ENCODE measurements at regions not wholly inside any gene's neighbourhood (a gene's known extent, or its start where the extent isn't known, plus 50 kb on each side); places are given as distances from the start of the nearest gene placed in this dataset.
"Not testable (repeated sequence)": the region's sequence is repeated elsewhere in the genome, so short reads cannot be mapped to it uniquely, and the experiment has no call there.

GRCh38 chr3:53441-53840, 143.1 kb upstream of the CHL1 start:
- H3K36me3 Mint-ChIP-seq (ENCODE audit: low read depth); CTCF ChIA-PET; intact Hi-C loops (cut with micrococcal nuclease); H3K27ac Mint-ChIP-seq; H3K4me3 Mint-ChIP-seq; DNase-seq; H3K9me3 Mint-ChIP-seq; H3K4me1 Mint-ChIP-seq (ENCODE audit: low read depth): not testable (repeated sequence)
- peaks cover 10% of the 10 kb centered on the region for H3K27me3 Mint-ChIP-seq (ENCODE audit: low read depth)

GRCh38 chr3:54240-54639, 142.3 kb upstream of the CHL1 start:
- no peaks in the 10 kb centered on the region for H3K9me3 Mint-ChIP-seq
- no peak overlapping the region for H3K27ac Mint-ChIP-seq
- no peak for DNase-seq
- H3K27me3 Mint-ChIP-seq (ENCODE audit: low read depth): peaks cover 6% of the 10 kb centered on the region
- H3K4me1 Mint-ChIP-seq (ENCODE audit: low read depth): no peaks in the 10 kb centered on the region
- H3K4me3 Mint-ChIP-seq: no peak overlapping the region
- CTCF ChIA-PET: no interaction called here
- no peaks in the 10 kb centered on the region for H3K36me3 Mint-ChIP-seq (ENCODE audit: low read depth)
- intact Hi-C loops (cut with micrococcal nuclease): no loop called here

DNA sequence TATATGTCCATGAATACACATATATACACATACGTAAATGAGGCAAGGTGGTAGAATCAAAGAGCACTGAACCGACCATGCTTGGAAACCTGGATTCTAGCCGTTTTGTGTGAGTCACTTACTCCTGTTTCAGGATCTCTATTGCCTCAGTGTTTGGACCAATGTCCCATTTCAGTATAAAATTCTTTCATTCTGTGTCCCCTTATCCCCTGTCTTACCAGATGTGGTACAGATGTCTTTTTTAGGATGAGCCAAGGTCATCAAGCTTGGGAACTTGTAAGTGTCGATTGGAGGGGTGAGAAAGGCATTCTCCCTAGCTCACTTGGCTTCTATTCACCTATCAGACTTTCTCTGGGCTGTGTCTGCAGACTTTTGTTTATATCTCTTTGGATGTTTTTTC, 139.9 kb upstream of the CHL1 start:
- no peak overlapping the region for H3K4me3 Mint-ChIP-seq
- no peaks in the 10 kb centered on the region for H3K9me3 Mint-ChIP-seq
- H3K27ac Mint-ChIP-seq: no peak overlapping the region
- intact Hi-C loops (cut with micrococcal nuclease): no loop called here
- CTCF ChIA-PET: no interaction called here
- H3K36me3 Mint-ChIP-seq (ENCODE audit: low read depth): no peaks in the 10 kb centered on the region
- no peaks in the 10 kb centered on the region for H3K4me1 Mint-ChIP-seq (ENCODE audit: low read depth)
- H3K27me3 Mint-ChIP-seq (ENCODE audit: low read depth): peaks cover 17% of the 10 kb centered on the region
- no peak for DNase-seq

DNA sequence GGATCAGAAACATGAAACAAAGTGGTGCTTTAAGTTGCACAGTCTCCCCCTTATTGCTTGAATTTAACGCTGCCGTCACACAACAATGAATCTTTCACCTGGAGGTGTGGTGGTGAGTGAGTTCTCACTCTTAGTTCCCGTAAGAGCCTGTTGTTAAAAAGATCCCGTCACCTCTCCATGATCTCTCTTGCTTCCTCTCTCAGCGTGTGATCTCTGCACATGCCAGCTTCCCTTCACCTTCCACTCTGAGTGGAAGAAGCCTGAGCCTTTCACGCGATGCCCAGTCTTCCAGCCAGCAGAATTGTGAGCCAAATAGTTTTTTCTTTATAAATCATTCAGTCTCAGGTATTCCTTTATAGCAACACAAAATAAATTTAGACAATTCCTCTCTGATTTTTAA, 136.7 kb upstream of the CHL1 start:
- Mint-ChIP-seq H3K27me3 (ENCODE audit: low read depth) (peaks cover 26% of the 10 kb centered on the region), H3K36me3 (ENCODE audit: low read depth) (no peaks in the 10 kb centered on the region), H3K9me3 (no peaks in the 10 kb centered on the region), H3K27ac (no peak overlapping the region), H3K4me1 (ENCODE audit: low read depth) (no peaks in the 10 kb centered on the region), H3K4me3 (no peak overlapping the region)
- no peak for DNase-seq
- CTCF ChIA-PET: no interaction called here
- intact Hi-C loops (cut with micrococcal nuclease): no loop called here

DNA sequence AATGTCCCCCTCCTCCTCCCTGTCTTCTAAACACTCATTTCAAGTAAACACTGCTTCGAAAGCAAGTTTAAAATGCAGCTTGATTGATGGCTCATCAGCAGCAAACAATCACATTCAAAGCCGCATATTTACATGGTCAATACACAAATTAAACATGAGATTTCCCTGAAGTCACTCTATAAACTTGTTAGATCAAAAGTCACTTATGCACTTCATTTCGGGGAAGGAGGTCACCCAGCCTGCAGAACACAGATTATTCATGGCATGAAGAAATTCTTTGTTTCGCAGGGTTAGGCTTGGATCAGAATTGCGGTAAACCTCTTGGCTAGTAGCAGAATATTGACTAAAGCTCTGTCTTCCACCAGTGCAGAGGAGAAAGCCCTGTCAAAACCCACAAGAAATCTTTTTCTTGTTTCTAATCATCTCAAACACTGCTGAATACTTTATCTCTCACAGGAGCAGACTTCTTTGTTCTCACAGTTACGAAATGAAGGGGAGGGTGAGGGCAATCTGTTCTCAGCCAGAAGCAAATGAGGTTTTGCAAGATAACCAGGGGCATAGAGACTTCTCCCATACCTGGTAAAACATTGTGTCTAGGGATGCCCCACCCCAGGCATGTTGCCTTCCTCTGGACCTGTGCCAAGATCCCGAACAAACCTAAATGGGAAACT, 133.3 kb upstream of the CHL1 start:
- Mint-ChIP-seq H3K4me1 (ENCODE audit: low read depth) (no peaks in the 10 kb centered on the region), H3K27ac (no peak overlapping the region), H3K9me3 (no peaks in the 10 kb centered on the region), H3K36me3 (ENCODE audit: low read depth) (no peaks in the 10 kb centered on the region), H3K4me3 (no peak overlapping the region), H3K27me3 (ENCODE audit: low read depth) (peaks cover 27% of the 10 kb centered on the region)
- no peak for DNase-seq
- CTCF ChIA-PET: no interaction called here
- intact Hi-C loops (cut with micrococcal nuclease): no loop called here

GRCh38 chr3:69690-70089, 126.9 kb upstream of the CHL1 start:
- Mint-ChIP-seq H3K9me3 (no peaks in the 10 kb centered on the region), H3K4me3 (no peak overlapping the region), H3K27ac (no peak overlapping the region), H3K4me1 (ENCODE audit: low read depth) (no peaks in the 10 kb centered on the region), H3K36me3 (ENCODE audit: low read depth) (no peaks in the 10 kb centered on the region), H3K27me3 (ENCODE audit: low read depth) (peaks cover 8% of the 10 kb centered on the region)
- intact Hi-C loops (cut with micrococcal nuclease): no loop called here
- DNase-seq: no peak
- CTCF ChIA-PET: no interaction called here

DNA sequence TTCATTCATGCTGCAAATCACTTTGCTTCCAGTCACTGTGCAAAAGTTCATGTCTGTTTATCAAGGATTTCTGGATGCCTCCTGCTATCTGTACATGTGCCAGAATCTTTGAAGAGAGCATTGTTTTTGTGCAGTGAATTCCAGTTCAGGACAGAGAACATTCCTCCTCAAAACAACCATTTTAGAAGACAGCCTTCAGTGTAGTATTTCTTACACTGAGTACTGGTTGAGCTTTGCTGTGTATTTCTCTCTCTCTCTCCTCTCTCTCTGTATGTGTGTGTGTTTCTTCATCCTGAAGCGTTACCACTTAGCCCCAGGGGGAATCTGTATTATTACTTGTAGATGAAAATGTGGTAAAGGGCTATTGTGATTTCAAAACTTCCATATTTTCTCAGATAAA, 123.8 kb upstream of the CHL1 start:
- CTCF ChIA-PET: no interaction called here
- no peak for DNase-seq
- H3K4me3 Mint-ChIP-seq: no peak overlapping the region
- H3K27ac Mint-ChIP-seq: no peak overlapping the region
- no peaks in the 10 kb centered on the region for H3K9me3 Mint-ChIP-seq
- no peaks in the 10 kb centered on the region for H3K4me1 Mint-ChIP-seq (ENCODE audit: low read depth)
- intact Hi-C loops (cut with micrococcal nuclease): no loop called here
- peaks cover 10% of the 10 kb centered on the region for H3K27me3 Mint-ChIP-seq (ENCODE audit: low read depth)
- H3K36me3 Mint-ChIP-seq (ENCODE audit: low read depth): no peaks in the 10 kb centered on the region

DNA sequence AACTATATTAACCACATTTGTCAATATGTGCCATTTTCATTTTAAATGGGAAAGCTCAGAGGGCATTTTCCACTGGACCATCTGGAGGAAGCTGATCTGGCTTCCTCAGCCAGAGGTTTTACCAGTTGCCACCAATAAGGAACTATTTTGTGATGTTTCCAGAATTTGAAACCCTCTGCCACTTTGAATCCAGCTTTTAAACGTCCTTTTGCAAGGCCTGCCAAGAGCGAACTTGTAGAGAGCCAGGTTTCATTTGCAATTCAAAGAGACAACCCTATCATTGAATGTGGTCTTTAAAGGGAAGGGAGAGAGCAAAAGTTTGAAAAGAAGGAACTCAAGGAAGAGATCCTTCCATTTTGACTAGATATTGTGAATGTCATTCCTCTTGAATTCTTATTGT, 123.3 kb upstream of the CHL1 start:
- H3K9me3 Mint-ChIP-seq: no peaks in the 10 kb centered on the region
- H3K27ac Mint-ChIP-seq: no peak overlapping the region
- no peaks in the 10 kb centered on the region for H3K36me3 Mint-ChIP-seq (ENCODE audit: low read depth)
- H3K27me3 Mint-ChIP-seq (ENCODE audit: low read depth): peaks cover 10% of the 10 kb centered on the region
- no peaks in the 10 kb centered on the region for H3K4me1 Mint-ChIP-seq (ENCODE audit: low read depth)
- CTCF ChIA-PET: no interaction called here
- no peak for DNase-seq
- intact Hi-C loops (cut with micrococcal nuclease): no loop called here
- H3K4me3 Mint-ChIP-seq: no peak overlapping the region

- Mint-ChIP-seq H3K27me3 (ENCODE audit: low read depth) (peaks cover 13% of the 10 kb centered on the region), H3K27ac (no peak overlapping the region), H3K4me3 (no peak overlapping the region), H3K36me3 (ENCODE audit: low read depth) (no peaks in the 10 kb centered on the region), H3K4me1 (ENCODE audit: low read depth) (no peaks in the 10 kb centered on the region), H3K9me3 (no peaks in the 10 kb centered on the region)
- CTCF ChIA-PET: no interaction called here
- intact Hi-C loops (cut with micrococcal nuclease): no loop called here
- no peak for DNase-seq
These were observed 121.8 kb upstream of the CHL1 start for GRCh38 chr3:74676-75243.

DNA sequence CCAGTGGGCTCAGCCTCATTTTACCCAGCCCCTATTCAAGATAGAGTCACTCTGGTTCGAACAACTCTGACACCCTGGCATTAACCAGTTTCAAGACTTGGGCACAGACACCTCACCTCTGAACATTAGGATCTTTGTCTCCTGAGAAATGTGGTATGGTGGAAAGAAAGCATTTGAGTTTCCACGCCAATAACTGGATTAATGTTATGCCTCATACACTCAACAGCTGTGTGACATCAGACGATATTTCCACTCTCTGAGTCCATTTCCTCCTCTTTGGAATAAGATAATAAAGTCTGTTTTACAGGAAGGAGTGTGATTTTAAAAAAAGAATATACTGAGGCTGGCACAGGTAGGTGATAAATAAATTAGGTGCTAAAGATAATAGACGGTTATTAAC, 121.3 kb upstream of the CHL1 start:
- no peak for DNase-seq
- Mint-ChIP-seq H3K27ac (no peak overlapping the region), H3K4me3 (no peak overlapping the region), H3K27me3 (ENCODE audit: low read depth) (peaks cover 13% of the 10 kb centered on the region), H3K4me1 (ENCODE audit: low read depth) (no peaks in the 10 kb centered on the region), H3K9me3 (no peaks in the 10 kb centered on the region), H3K36me3 (ENCODE audit: low read depth) (no peaks in the 10 kb centered on the region)
- intact Hi-C loops (cut with micrococcal nuclease): no loop called here
- CTCF ChIA-PET: no interaction called here

GRCh38 chr3:79542-79941, 117.0 kb upstream of the CHL1 start:
- Mint-ChIP-seq H3K27ac (no peak overlapping the region), H3K9me3 (no peaks in the 10 kb centered on the region), H3K4me1 (ENCODE audit: low read depth) (no peaks in the 10 kb centered on the region), H3K4me3 (no peak overlapping the region), H3K36me3 (ENCODE audit: low read depth) (no peaks in the 10 kb centered on the region), H3K27me3 (ENCODE audit: low read depth) (peaks cover 22% of the 10 kb centered on the region)
- CTCF ChIA-PET: no interaction called here
- intact Hi-C loops (cut with micrococcal nuclease): no loop called here
- DNase-seq: no peak

- no peaks in the 10 kb centered on the region for H3K4me1 Mint-ChIP-seq (ENCODE audit: low read depth)
- no peaks in the 10 kb centered on the region for H3K9me3 Mint-ChIP-seq
- no peaks in the 10 kb centered on the region for H3K36me3 Mint-ChIP-seq (ENCODE audit: low read depth)
- H3K27ac Mint-ChIP-seq: no peak overlapping the region
- no peak for DNase-seq
- no peak overlapping the region for H3K4me3 Mint-ChIP-seq
- intact Hi-C loops (cut with micrococcal nuclease): no loop called here
- CTCF ChIA-PET: no interaction called here
- H3K27me3 Mint-ChIP-seq (ENCODE audit: low read depth): peaks cover 18% of the 10 kb centered on the region
These were observed 114.1 kb upstream of the CHL1 start for GRCh38 chr3:82508-82907.

DNA sequence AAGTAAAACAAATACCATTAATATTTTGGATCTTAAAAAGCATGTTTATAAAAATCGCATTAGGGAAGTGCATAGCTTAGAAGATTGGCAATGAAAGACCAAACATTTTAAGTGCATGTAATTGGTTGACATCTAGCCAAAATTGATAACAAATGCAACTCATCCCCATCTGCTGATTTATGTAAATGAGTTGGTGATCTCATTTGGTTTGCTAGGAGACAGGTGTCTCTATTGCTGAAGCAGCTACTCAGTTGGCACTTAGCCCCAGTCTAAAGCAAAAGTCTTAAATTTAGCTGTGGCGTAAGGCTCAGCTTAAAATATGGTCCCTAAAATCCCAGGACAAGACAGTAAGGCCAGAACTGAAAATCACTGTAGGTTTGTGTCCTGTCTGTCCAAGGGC, 113.5 kb upstream of the CHL1 start:
- CTCF ChIA-PET: no interaction called here
- no peaks in the 10 kb centered on the region for H3K4me1 Mint-ChIP-seq (ENCODE audit: low read depth)
- no peaks in the 10 kb centered on the region for H3K36me3 Mint-ChIP-seq (ENCODE audit: low read depth)
- H3K27me3 Mint-ChIP-seq (ENCODE audit: low read depth): peaks cover 18% of the 10 kb centered on the region
- intact Hi-C loops (cut with micrococcal nuclease): no loop called here
- H3K27ac Mint-ChIP-seq: no peak overlapping the region
- no peak for DNase-seq
- no peak overlapping the region for H3K4me3 Mint-ChIP-seq
- no peaks in the 10 kb centered on the region for H3K9me3 Mint-ChIP-seq

Measured in activated naive CD4-positive, alpha-beta T cell treated with anti-CD3 and anti-CD28 coated beads for 36 hours (primary cell).